ENCODE measurements at regions not wholly inside any gene's neighbourhood (a gene's known extent, or its start where the extent isn't known, plus 50 kb on each side); places are given as distances from the start of the nearest gene placed in this dataset.

DNA sequence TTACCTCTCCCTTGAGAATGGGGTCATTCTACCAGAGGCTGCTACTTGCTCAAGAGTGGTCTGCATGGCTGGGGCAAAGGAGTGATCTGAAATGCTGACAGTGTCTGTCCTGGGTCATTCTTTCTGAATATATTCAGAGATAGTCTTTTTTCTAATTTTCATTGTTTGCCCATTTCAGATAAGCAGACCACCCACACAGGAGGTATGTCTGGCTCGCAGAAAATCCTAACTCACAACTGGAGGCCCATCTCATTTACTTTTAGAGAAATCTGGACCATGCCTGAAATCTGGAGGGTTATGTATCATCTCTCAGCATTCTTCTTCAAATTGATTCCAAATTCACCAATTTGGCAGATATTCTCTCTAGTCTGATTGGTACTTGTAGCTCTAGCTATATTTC is 227.6 kb downstream of the SEC61B start:
- peaks cover 2% of the 10 kb centered on the region for H3K4me1 ChIP-seq (ENCODE audit: control insufficient read depth, insufficient read depth, low read length)
- H3K27me3 ChIP-seq (ENCODE audit: control insufficient read depth, insufficient read depth, low read length): no peaks in the 10 kb centered on the region
- H3K36me3 ChIP-seq (ENCODE audit: control insufficient read depth, insufficient read depth, low read length): no peaks in the 10 kb centered on the region
- no peak overlapping the region for H3K9ac ChIP-seq (ENCODE audit: low read depth, low read length)
- H3K4me3 ChIP-seq (ENCODE audit: low read depth, low read length): no peak overlapping the region
- no peaks in the 10 kb centered on the region for H3K9me3 ChIP-seq (ENCODE audit: control insufficient read depth, insufficient read depth, low read length)

DNA sequence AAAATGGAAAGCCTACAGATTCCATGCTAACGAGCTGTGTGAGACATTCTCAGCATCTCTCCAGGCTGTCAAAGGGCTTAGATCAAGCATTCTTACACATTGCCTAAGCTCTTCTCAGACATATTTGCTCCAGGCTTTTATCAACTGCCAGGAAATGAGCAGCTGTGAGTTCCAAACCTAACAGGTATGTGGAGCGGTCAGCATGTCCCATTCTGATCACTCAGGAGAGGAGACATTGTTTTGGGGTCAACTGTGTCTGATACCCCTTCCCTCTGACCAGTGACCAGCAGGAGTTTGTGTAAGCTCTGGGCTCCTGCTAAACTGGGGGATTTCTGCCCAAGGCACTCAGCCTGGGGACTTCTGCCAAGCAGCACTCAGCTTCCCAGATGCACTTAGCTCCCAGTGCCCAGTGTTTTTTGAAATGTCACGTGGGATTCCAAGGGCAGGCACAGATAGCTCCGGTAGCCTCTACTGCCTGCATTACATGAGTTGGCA is 229.1 kb downstream of the SEC61B start:
- H3K4me3 ChIP-seq (ENCODE audit: low read depth, low read length): no peak overlapping the region
- H3K36me3 ChIP-seq (ENCODE audit: control insufficient read depth, insufficient read depth, low read length): no peaks in the 10 kb centered on the region
- no peak overlapping the region for H3K9ac ChIP-seq (ENCODE audit: low read depth, low read length)
- peaks cover 2% of the 10 kb centered on the region for H3K4me1 ChIP-seq (ENCODE audit: control insufficient read depth, insufficient read depth, low read length)
- H3K9me3 ChIP-seq (ENCODE audit: control insufficient read depth, insufficient read depth, low read length): no peaks in the 10 kb centered on the region
- no peaks in the 10 kb centered on the region for H3K27me3 ChIP-seq (ENCODE audit: control insufficient read depth, insufficient read depth, low read length)

DNA sequence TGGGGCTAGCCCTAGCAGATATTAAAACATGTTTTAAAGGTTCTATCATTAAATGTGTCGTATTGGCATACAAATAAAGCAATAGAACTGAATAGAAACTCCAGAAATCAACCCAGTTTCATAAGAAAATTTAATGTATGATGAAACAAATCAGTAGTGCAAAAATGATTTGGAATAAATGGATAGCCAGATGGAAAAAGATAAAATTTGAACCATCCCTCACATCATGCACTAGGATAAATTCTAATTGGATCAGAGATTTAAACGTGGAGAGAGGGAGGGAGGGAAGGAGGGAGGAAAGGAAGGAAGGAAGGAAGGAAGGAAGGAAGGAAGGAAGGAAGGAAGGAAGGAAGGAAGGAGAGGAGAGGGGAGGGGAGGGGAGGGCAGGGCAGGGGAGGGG is 235.3 kb downstream of the SEC61B start:
- no peaks in the 10 kb centered on the region for H3K36me3 ChIP-seq (ENCODE audit: control insufficient read depth, insufficient read depth, low read length)
- H3K27me3 ChIP-seq (ENCODE audit: control insufficient read depth, insufficient read depth, low read length): no peaks in the 10 kb centered on the region
- H3K4me1 ChIP-seq (ENCODE audit: control insufficient read depth, insufficient read depth, low read length): no peaks in the 10 kb centered on the region
- no peaks in the 10 kb centered on the region for H3K9me3 ChIP-seq (ENCODE audit: control insufficient read depth, insufficient read depth, low read length)
- H3K9ac ChIP-seq (ENCODE audit: low read depth, low read length): no peak overlapping the region
- no peak overlapping the region for H3K4me3 ChIP-seq (ENCODE audit: low read depth, low read length)

DNA sequence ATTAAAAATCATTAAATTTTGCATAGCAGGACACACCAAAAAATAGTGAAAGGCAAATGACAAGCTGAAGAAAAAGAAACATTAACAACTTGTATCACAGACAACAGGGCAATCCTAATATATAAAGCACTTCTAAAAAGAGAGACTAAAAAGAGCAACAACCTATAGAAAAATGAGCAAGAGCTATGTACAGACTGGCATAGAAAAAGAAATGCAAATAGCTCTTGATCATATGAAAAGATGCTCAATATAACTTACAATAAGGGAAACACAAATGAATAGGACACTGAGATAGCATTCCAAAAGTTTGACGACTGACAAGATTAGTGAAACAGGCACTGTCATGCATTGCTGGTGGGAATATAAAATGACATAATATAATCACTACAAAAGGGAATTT is 235.9 kb downstream of the SEC61B start:
- Histone ChIP-seq H3K9me3 (ENCODE audit: control insufficient read depth, insufficient read depth, low read length) (no peaks in the 10 kb centered on the region), H3K36me3 (ENCODE audit: control insufficient read depth, insufficient read depth, low read length) (no peaks in the 10 kb centered on the region), H3K9ac (ENCODE audit: low read depth, low read length) (no peak overlapping the region), H3K4me1 (ENCODE audit: control insufficient read depth, insufficient read depth, low read length) (no peaks in the 10 kb centered on the region), H3K27me3 (ENCODE audit: control insufficient read depth, insufficient read depth, low read length) (no peaks in the 10 kb centered on the region), H3K4me3 (ENCODE audit: low read depth, low read length) (no peak overlapping the region)

DNA sequence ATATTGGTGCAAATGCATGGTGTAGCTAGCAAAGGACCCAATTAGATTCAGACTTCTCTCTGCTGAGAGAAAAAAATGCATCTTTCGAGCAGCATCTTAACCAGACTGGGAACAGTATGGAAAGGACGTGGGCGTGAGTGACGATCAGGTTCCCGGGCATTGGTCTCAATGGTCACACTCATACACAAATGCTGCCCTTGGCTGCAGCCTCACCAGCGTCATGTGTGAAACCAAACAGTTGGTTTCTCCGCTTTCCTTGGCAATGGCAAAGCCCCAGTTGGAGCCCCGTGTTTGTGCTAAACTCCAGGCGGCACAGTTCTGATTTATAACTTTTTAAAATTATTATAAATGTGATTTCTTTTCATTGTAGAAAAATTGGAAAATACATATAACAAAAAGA is 237.8 kb downstream of the SEC61B start:
- Histone ChIP-seq H3K9ac (ENCODE audit: low read depth, low read length) (no peak overlapping the region), H3K27me3 (ENCODE audit: control insufficient read depth, insufficient read depth, low read length) (no peaks in the 10 kb centered on the region), H3K4me1 (ENCODE audit: control insufficient read depth, insufficient read depth, low read length) (no peaks in the 10 kb centered on the region), H3K36me3 (ENCODE audit: control insufficient read depth, insufficient read depth, low read length) (no peaks in the 10 kb centered on the region), H3K9me3 (ENCODE audit: control insufficient read depth, insufficient read depth, low read length) (no peaks in the 10 kb centered on the region), H3K4me3 (ENCODE audit: low read depth, low read length) (no peak overlapping the region)

DNA sequence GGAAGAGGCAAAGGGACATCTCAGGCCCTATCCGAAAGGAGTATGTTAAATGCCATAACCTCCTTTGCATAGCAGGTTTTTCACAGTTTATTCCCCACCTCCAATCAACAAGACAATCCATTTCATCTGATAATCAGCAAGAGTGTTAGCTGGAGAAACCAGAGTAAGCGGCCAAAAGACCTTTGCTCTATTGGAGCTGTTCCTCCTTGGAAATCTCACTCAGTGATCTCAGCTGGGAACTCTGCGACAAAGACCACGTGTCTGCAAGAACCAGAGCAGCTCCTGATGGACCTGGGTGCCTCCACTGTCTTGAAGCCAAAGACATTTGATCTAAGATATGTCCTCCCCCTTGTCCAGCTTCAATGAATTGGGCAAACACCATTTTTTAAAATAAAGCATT is 241.0 kb downstream of the SEC61B start:
- Histone ChIP-seq H3K4me1 (ENCODE audit: control insufficient read depth, insufficient read depth, low read length) (no peaks in the 10 kb centered on the region), H3K36me3 (ENCODE audit: control insufficient read depth, insufficient read depth, low read length) (no peaks in the 10 kb centered on the region), H3K9me3 (ENCODE audit: control insufficient read depth, insufficient read depth, low read length) (no peaks in the 10 kb centered on the region), H3K27me3 (ENCODE audit: control insufficient read depth, insufficient read depth, low read length) (no peaks in the 10 kb centered on the region), H3K4me3 (ENCODE audit: low read depth, low read length) (no peak overlapping the region), H3K9ac (ENCODE audit: low read depth, low read length) (no peak overlapping the region)

DNA sequence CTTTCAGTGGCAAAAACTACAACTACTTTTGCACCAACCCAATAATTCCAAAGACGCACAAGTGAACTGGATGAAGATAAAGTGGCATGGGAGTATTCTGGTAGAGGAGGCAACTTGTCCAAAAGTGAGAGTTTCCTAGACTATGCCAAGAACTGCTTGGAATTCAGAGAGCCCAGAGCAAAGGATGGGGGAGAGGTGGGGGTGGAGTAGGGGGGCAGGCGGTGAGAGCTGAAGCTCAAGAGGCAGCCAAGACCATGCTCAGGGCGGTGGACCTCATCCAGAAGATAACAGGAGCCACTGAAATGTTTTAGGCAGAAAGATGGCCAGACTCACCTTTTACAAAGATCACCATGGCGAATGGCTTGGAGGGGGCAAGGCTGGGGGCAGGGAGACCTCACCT is 242.5 kb downstream of the SEC61B start:
- H3K9ac ChIP-seq (ENCODE audit: low read depth, low read length): no peak overlapping the region
- H3K4me3 ChIP-seq (ENCODE audit: low read depth, low read length): no peak overlapping the region
- no peaks in the 10 kb centered on the region for H3K4me1 ChIP-seq (ENCODE audit: control insufficient read depth, insufficient read depth, low read length)
- no peaks in the 10 kb centered on the region for H3K9me3 ChIP-seq (ENCODE audit: control insufficient read depth, insufficient read depth, low read length)
- no peaks in the 10 kb centered on the region for H3K36me3 ChIP-seq (ENCODE audit: control insufficient read depth, insufficient read depth, low read length)
- no peaks in the 10 kb centered on the region for H3K27me3 ChIP-seq (ENCODE audit: control insufficient read depth, insufficient read depth, low read length)

DNA sequence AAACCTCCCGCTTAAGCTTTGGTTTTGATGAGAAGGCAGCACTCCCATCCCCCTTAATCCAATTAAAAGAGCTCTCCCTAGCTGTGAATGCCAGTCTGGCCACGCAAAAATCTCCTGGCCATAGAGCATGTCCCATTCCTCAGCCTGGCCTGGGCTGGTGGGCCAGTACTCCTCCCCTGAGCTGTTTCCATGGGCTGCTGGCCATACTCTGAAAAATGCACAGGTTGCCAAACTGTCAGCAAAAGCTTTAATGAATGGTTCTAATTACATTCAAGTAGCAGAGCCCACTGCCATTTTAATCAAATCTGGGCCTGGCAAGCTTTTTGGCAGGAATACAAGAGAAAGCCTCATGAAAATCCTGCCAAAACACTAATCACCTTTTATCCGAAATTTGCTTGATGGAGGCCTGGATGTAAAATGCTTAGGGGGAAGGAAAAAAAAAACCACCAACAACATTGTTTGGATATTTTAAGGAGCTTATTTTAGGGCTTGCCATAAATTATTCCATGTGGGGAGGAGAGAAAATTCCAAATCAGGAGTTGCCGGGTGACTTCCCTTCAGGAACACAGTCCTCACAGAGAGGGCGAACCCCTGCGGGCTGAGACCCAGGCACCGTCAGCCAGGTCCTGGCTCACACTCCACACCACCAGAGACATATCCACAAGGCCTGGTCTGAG is 243.3 kb downstream of the SEC61B start:
- no peaks in the 10 kb centered on the region for H3K36me3 ChIP-seq (ENCODE audit: control insufficient read depth, insufficient read depth, low read length)
- no peak overlapping the region for H3K4me3 ChIP-seq (ENCODE audit: low read depth, low read length)
- H3K9me3 ChIP-seq (ENCODE audit: control insufficient read depth, insufficient read depth, low read length): no peaks in the 10 kb centered on the region
- no peaks in the 10 kb centered on the region for H3K27me3 ChIP-seq (ENCODE audit: control insufficient read depth, insufficient read depth, low read length)
- no peak overlapping the region for H3K9ac ChIP-seq (ENCODE audit: low read depth, low read length)
- H3K4me1 ChIP-seq (ENCODE audit: control insufficient read depth, insufficient read depth, low read length): no peaks in the 10 kb centered on the region

DNA sequence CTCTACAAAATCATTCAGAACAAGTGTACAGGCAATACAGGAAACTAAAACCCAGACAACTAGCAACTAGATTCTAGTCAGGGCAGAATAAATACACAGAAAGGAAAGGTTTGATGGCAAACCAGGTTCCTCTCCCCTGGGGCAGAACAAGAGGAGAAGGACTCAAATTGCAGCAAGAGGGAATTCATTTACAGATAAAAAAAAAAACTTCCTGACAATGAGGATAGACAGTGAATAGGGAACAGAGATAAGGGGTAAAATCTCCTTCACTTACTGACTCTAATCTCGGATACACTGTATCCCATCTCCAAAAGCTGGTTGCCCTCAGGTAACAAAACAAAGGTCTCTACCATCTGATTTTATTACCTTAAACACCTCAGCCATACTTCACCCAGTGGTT is 244.0 kb downstream of the SEC61B start:
- no peaks in the 10 kb centered on the region for H3K36me3 ChIP-seq (ENCODE audit: control insufficient read depth, insufficient read depth, low read length)
- no peak overlapping the region for H3K9ac ChIP-seq (ENCODE audit: low read depth, low read length)
- H3K4me3 ChIP-seq (ENCODE audit: low read depth, low read length): no peak overlapping the region
- no peaks in the 10 kb centered on the region for H3K9me3 ChIP-seq (ENCODE audit: control insufficient read depth, insufficient read depth, low read length)
- no peaks in the 10 kb centered on the region for H3K27me3 ChIP-seq (ENCODE audit: control insufficient read depth, insufficient read depth, low read length)
- H3K4me1 ChIP-seq (ENCODE audit: control insufficient read depth, insufficient read depth, low read length): no peaks in the 10 kb centered on the region

DNA sequence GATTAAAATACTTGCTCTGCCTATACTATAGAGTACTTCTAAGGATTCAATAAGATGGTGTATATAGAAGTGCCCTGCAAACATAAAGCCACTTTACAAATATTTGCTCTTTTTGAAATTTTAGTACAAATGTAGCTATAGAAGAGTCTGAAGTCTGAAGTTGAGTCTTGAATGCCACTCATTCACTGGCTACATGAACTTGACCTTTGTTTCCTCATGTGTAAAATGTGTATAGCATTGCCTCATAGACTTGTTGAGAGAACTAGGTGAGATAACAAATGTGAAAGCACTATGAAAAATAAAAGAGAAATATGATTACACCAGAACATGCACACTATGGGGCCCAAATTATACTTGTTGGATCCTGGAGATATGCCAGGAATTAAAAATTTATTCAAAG is 244.7 kb downstream of the SEC61B start:
- Histone ChIP-seq H3K27me3 (ENCODE audit: control insufficient read depth, insufficient read depth, low read length) (no peaks in the 10 kb centered on the region), H3K36me3 (ENCODE audit: control insufficient read depth, insufficient read depth, low read length) (no peaks in the 10 kb centered on the region), H3K9ac (ENCODE audit: low read depth, low read length) (no peak overlapping the region), H3K4me3 (ENCODE audit: low read depth, low read length) (no peak overlapping the region), H3K9me3 (ENCODE audit: control insufficient read depth, insufficient read depth, low read length) (no peaks in the 10 kb centered on the region), H3K4me1 (ENCODE audit: control insufficient read depth, insufficient read depth, low read length) (no peaks in the 10 kb centered on the region)

DNA sequence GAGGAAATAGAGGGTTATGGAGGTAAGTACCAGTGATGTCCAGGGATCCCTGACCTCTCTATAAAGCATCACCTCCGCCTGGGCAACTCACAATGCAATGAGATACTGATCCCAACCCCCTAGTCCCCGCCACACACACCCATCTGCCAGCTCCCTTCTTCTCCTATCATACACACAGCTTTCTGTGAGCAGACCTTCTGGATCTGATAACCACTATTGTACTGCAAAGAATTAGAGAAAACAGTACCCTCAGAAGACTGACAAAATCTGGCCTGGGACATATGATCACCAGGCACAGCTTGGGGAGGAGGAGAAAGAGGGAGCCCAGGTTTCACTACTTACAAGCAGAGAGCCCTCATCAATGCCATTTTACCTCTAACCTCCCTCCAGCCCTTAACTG is 249.0 kb downstream of the SEC61B start:
- no peaks in the 10 kb centered on the region for H3K9me3 ChIP-seq (ENCODE audit: control insufficient read depth, insufficient read depth, low read length)
- H3K9ac ChIP-seq (ENCODE audit: low read depth, low read length): no peak overlapping the region
- H3K4me1 ChIP-seq (ENCODE audit: control insufficient read depth, insufficient read depth, low read length): no peaks in the 10 kb centered on the region
- no peaks in the 10 kb centered on the region for H3K27me3 ChIP-seq (ENCODE audit: control insufficient read depth, insufficient read depth, low read length)
- no peaks in the 10 kb centered on the region for H3K36me3 ChIP-seq (ENCODE audit: control insufficient read depth, insufficient read depth, low read length)
- no peak overlapping the region for H3K4me3 ChIP-seq (ENCODE audit: low read depth, low read length)

DNA sequence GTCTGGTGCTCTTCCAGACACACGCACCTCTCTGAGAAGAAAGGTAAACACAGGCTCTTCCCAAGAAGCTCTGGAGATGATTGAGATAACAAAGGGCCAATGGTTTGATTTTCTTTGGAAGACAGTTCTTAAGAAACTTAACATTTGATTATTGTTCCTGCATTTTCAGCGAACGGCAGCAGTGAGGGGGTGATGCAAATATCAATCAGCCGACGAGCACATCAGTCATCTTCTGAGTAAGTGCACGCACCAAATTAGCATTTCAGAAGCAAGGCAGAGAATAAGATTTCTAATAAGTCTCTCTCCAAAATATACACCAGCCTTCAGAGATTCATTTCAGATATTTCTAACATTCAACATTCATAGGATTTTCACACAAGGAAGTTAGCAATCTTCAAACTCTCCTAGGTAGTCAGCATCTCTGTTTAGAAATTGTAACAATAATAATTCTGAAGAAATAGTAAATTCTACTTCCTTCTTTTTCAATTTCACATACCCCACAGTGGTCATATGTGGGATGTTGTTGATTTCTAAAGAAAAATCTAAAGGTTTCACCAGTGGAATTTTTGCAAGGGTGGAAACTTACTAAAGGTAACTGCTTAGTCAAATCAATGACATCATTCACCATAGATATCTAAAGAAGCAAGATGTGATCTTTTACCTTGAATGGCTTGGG is 250.3 kb downstream of the SEC61B start:
- Histone ChIP-seq H3K4me3 (ENCODE audit: low read depth, low read length) (no peak overlapping the region), H3K27me3 (ENCODE audit: control insufficient read depth, insufficient read depth, low read length) (no peaks in the 10 kb centered on the region), H3K9me3 (ENCODE audit: control insufficient read depth, insufficient read depth, low read length) (no peaks in the 10 kb centered on the region), H3K4me1 (ENCODE audit: control insufficient read depth, insufficient read depth, low read length) (peaks cover 4% of the 10 kb centered on the region), H3K36me3 (ENCODE audit: control insufficient read depth, insufficient read depth, low read length) (no peaks in the 10 kb centered on the region), H3K9ac (ENCODE audit: low read depth, low read length) (no peak overlapping the region)
